ENCODE measurements at regions not wholly inside any gene's neighbourhood (a gene's known extent, or its start where the extent isn't known, plus 50 kb on each side); places are given as distances from the start of the nearest gene placed in this dataset.
"Not testable (repeated sequence)": the region's sequence is repeated elsewhere in the genome, so short reads cannot be mapped to it uniquely, and the experiment has no call there.

- not testable (repeated sequence) for TF ChIP-seq POLR2A, CTCF (IDR thresholded peaks at IDR 0.05)
Measured at GRCh38 chr7:76960400-76960986, 71.7 kb downstream of the SPDYE17 start.

All from lower leg skin (tissue), 3 donors.